ENCODE measurements at regions not wholly inside any gene's neighbourhood (a gene's known extent, or its start where the extent isn't known, plus 50 kb on each side); places are given as distances from the start of the nearest gene placed in this dataset.

DNA sequence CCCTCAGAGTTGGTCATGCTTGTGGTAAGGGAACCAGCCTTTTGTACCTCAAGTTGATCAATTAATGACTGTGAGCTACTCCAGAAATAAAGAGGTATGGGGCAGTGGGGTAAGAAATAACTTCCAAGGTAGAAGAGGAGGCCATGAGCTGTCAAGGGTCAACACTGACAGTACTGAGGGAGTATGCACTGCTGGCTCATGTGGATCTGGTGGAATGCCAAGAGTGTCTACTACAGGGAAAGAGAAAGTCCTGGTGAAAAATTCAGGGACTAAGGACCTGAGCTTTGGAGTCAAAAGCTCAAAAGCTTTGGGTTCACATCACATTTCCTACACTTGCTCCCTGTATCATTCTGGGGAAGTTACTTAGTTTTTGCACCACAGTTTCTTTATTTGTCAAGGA is 154.9 kb downstream of the SEMA6D start (continued):
- TF ChIP-seq, protein P1, sequence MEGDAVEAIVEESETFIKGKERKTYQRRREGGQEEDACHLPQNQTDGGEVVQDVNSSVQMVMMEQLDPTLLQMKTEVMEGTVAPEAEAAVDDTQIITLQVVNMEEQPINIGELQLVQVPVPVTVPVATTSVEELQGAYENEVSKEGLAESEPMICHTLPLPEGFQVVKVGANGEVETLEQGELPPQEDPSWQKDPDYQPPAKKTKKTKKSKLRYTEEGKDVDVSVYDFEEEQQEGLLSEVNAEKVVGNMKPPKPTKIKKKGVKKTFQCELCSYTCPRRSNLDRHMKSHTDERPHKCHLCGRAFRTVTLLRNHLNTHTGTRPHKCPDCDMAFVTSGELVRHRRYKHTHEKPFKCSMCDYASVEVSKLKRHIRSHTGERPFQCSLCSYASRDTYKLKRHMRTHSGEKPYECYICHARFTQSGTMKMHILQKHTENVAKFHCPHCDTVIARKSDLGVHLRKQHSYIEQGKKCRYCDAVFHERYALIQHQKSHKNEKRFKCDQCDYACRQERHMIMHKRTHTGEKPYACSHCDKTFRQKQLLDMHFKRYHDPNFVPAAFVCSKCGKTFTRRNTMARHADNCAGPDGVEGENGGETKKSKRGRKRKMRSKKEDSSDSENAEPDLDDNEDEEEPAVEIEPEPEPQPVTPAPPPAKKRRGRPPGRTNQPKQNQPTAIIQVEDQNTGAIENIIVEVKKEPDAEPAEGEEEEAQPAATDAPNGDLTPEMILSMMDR (IDR thresholded peaks at IDR 0.05), result no peak
- TF ChIP-seq, protein P2, sequence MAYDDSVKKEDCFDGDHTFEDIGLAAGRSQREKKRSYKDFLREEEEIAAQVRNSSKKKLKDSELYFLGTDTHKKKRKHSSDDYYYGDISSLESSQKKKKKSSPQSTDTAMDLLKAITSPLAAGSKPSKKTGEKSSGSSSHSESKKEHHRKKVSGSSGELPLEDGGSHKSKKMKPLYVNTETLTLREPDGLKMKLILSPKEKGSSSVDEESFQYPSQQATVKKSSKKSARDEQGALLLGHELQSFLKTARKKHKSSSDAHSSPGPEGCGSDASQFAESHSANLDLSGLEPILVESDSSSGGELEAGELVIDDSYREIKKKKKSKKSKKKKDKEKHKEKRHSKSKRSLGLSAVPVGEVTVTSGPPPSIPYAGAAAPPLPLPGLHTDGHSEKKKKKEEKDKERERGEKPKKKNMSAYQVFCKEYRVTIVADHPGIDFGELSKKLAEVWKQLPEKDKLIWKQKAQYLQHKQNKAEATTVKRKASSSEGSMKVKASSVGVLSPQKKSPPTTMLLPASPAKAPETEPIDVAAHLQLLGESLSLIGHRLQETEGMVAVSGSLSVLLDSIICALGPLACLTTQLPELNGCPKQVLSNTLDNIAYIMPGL (CRISPR knock-in tag; IDR thresholded peaks at IDR 0.05), result no peak
- TF ChIP-seq, protein P3, sequence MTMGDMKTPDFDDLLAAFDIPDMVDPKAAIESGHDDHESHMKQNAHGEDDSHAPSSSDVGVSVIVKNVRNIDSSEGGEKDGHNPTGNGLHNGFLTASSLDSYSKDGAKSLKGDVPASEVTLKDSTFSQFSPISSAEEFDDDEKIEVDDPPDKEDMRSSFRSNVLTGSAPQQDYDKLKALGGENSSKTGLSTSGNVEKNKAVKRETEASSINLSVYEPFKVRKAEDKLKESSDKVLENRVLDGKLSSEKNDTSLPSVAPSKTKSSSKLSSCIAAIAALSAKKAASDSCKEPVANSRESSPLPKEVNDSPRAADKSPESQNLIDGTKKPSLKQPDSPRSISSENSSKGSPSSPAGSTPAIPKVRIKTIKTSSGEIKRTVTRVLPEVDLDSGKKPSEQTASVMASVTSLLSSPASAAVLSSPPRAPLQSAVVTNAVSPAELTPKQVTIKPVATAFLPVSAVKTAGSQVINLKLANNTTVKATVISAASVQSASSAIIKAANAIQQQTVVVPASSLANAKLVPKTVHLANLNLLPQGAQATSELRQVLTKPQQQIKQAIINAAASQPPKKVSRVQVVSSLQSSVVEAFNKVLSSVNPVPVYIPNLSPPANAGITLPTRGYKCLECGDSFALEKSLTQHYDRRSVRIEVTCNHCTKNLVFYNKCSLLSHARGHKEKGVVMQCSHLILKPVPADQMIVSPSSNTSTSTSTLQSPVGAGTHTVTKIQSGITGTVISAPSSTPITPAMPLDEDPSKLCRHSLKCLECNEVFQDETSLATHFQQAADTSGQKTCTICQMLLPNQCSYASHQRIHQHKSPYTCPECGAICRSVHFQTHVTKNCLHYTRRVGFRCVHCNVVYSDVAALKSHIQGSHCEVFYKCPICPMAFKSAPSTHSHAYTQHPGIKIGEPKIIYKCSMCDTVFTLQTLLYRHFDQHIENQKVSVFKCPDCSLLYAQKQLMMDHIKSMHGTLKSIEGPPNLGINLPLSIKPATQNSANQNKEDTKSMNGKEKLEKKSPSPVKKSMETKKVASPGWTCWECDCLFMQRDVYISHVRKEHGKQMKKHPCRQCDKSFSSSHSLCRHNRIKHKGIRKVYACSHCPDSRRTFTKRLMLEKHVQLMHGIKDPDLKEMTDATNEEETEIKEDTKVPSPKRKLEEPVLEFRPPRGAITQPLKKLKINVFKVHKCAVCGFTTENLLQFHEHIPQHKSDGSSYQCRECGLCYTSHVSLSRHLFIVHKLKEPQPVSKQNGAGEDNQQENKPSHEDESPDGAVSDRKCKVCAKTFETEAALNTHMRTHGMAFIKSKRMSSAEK (CRISPR knock-in tag; IDR thresholded peaks at IDR 0.05; ENCODE audit: borderline replicate concordance), result no peak
- TF ChIP-seq ETV6 (CRISPR knock-in tag; IDR thresholded peaks at IDR 0.05), result no peak

DNA sequence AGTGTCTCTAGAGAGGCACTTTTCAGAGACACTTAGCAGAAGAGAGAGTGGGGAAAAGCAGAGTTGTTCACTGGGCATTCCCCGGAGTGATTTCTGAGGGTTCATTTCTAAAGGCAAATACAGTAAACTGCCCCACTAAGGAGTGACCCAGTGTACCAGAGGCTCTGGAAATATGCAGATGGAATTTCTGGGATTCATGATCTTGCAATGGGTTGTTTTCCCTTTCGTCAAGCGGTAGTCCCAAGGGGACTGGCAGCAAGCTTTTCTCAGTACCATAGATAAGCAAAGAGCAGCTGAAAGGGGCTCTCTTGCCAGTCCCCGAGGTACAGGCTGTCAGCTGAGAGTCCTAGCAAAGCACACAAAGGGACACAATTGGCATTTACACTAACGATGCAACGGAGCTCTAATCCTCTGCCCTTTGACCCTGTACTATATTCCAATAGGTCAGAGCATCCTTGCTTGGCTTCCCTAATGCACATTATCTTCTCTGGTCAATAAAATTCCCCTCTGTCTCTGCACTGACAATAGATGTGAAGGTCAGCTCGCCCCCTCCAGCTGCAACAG is 155.6 kb downstream of the SEMA6D start:
- H3K36me3 Mint-ChIP-seq, result peaks cover 2% of the 10 kb centered on the region; the same call in 1 of the 2 replicates
- DNase-seq (ENCODE audit: low spot score), result no peak
- no peak for ATAC-seq
- POLR2A ChIA-PET, result no interaction called here
- H3K9me3 Mint-ChIP-seq, result peaks cover 20% of the 10 kb centered on the region
- H3K27me3 Mint-ChIP-seq (ENCODE audit: low read depth), result peaks cover 12% of the 10 kb centered on the region
- CTCF ChIA-PET, result interaction anchor here (0.5 kb wide), 1 partner anchor 382 kb away, joined by 3 read pairs; no protein-coding TSS in a partner anchor
- H3K27ac Mint-ChIP-seq, result no peak overlapping the region
- 0 out of 2 replicates have a peak, but pooled peaks cover 4% of the 10 kb centered on the region for H3K4me1 Mint-ChIP-seq
- no peak for TF ChIP-seq JUN (CRISPR knock-in tag; IDR thresholded peaks at IDR 0.05)
- no peak for TF ChIP-seq KAT7 (CRISPR knock-in tag; IDR thresholded peaks at IDR 0.05; ENCODE audit: borderline replicate concordance)
- TF ChIP-seq, protein P4, sequence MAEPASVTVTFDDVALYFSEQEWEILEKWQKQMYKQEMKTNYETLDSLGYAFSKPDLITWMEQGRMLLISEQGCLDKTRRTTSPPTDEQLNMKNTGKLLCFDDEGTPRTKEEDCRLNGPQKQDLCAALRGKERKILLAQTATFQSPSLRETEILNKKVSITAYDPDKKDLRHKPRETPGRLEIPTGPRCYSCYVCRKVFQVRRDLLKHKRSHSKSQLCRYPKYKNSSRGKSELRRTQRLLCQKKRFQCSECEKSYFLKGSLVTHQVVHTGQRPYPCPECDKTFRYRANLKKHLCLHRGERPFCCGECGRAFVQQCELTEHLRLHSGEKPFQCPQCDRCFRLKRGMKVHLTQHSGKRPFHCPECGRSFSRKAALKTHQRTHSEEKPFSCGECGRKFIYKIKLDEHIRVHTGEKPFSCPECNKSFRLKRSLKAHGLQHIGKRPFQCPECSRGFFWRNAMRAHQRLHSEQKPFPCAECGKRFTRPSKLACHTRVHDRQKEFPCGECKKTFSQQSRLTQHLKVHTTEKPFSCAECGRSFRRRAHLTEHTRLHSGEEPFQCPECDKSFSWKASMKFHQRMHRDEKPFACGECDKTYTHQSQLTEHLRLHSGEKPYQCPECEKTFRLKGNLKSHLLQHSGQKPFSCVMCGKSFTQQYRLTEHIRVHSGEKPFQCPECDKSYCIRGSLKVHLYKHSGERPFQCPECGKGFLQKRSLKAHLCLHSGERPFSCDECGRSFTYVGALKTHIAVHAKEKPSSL (CRISPR knock-in tag; conservative IDR thresholded peaks at IDR 0.05), result no peak
- no peak for TF ChIP-seq ZNF416 (CRISPR knock-in tag; IDR thresholded peaks at IDR 0.05)
- no peak for TF ChIP-seq NFE2L1 (CRISPR knock-in tag; IDR thresholded peaks at IDR 0.05)
- TF ChIP-seq ZNF671 (CRISPR knock-in tag; IDR thresholded peaks at IDR 0.05), result no peak
- TF ChIP-seq, protein P5, sequence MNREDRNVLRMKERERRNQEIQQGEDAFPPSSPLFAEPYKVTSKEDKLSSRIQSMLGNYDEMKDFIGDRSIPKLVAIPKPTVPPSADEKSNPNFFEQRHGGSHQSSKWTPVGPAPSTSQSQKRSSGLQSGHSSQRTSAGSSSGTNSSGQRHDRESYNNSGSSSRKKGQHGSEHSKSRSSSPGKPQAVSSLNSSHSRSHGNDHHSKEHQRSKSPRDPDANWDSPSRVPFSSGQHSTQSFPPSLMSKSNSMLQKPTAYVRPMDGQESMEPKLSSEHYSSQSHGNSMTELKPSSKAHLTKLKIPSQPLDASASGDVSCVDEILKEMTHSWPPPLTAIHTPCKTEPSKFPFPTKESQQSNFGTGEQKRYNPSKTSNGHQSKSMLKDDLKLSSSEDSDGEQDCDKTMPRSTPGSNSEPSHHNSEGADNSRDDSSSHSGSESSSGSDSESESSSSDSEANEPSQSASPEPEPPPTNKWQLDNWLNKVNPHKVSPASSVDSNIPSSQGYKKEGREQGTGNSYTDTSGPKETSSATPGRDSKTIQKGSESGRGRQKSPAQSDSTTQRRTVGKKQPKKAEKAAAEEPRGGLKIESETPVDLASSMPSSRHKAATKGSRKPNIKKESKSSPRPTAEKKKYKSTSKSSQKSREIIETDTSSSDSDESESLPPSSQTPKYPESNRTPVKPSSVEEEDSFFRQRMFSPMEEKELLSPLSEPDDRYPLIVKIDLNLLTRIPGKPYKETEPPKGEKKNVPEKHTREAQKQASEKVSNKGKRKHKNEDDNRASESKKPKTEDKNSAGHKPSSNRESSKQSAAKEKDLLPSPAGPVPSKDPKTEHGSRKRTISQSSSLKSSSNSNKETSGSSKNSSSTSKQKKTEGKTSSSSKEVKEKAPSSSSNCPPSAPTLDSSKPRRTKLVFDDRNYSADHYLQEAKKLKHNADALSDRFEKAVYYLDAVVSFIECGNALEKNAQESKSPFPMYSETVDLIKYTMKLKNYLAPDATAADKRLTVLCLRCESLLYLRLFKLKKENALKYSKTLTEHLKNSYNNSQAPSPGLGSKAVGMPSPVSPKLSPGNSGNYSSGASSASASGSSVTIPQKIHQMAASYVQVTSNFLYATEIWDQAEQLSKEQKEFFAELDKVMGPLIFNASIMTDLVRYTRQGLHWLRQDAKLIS (CRISPR knock-in tag; IDR thresholded peaks at IDR 0.05; ENCODE audit: borderline replicate concordance), result no peak
- TF ChIP-seq, protein P6, sequence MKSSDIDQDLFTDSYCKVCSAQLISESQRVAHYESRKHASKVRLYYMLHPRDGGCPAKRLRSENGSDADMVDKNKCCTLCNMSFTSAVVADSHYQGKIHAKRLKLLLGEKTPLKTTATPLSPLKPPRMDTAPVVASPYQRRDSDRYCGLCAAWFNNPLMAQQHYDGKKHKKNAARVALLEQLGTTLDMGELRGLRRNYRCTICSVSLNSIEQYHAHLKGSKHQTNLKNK (CRISPR knock-in tag; IDR thresholded peaks at IDR 0.05), result no peak
- TF ChIP-seq, protein P2 (CRISPR knock-in tag; IDR thresholded peaks at IDR 0.05), result no peak
- TF ChIP-seq NR2C2 (CRISPR knock-in tag; IDR thresholded peaks at IDR 0.05), result no peak
- no peak overlapping the region for H3K4me3 Mint-ChIP-seq
